GM10266 (cell line): ENCODE measurements at regions not wholly inside any gene's neighbourhood (a gene's known extent, or its start where the extent isn't known, plus 50 kb on each side); places are given as distances from the start of the nearest gene placed in this dataset.

Experiments
- DNase-seq: peaks from one replicate; pipeline ENCODE4 v3.0.0; 2012; ENCODE audit errors: extremely low spot score
- CTCF ChIP-seq: IDR thresholded peaks from 2 replicates; pipeline ENCODE4 v1.5.1; 2012; ENCODE audit warnings: mild to moderate bottlenecking, low read depth; ENCODE audit not compliant: control insufficient read depth, insufficient read depth; ENCODE audit errors: missing control alignments

- no peak for DNase-seq
- TF ChIP-seq CTCF: no peak
Observed at GRCh38 chr4:162506253-162506652, 342.5 kb upstream of the FSTL5 start.

GRCh38 chr4:162503868-162504267 lies 340.1 kb upstream of the FSTL5 start:
- TF ChIP-seq CTCF: no peak
- no peak for DNase-seq

- DNase-seq: no peak
- no peak for TF ChIP-seq CTCF
Observed at GRCh38 chr4:162502109-162502508, 338.3 kb upstream of the FSTL5 start.

- no peak for TF ChIP-seq CTCF
- no peak for DNase-seq
Observed at GRCh38 chr4:162499478-162499877, 335.7 kb upstream of the FSTL5 start.

- TF ChIP-seq CTCF: no peak
- no peak for DNase-seq
Observed at GRCh38 chr4:162498168-162498567, 334.4 kb upstream of the FSTL5 start.

- TF ChIP-seq CTCF: peak; percentile 65
- DNase-seq: peak; percentile 29
Observed at GRCh38 chr4:162497564-162498167, 333.9 kb upstream of the FSTL5 start.

GRCh38 chr4:162494935-162495334 lies 331.1 kb upstream of the FSTL5 start:
- TF ChIP-seq CTCF: no peak
- DNase-seq: no peak
